Renal cortex interstitium (tissue), 11 donors: ENCODE measurements at regions not wholly inside any gene's neighbourhood (a gene's known extent, or its start where the extent isn't known, plus 50 kb on each side); places are given as distances from the start of the nearest gene placed in this dataset.
A peak's percentile ranks its signal among the peaks of the same experiment; 100 is the strongest.
"Not testable (repeated sequence)": the region's sequence is repeated elsewhere in the genome, so short reads cannot be mapped to it uniquely, and the experiment has no call there.

ENCODE experiments used
- DNase-seq, 11 donors: peaks; one replicate each; pipeline ENCODE4 v3.0.0-alpha.2; 2013; ENCODE audit warnings: low read depth in 9 of 11, low spot score in 4 of 11; ENCODE audit errors: extremely low read depth in 1 of 11

DNA sequence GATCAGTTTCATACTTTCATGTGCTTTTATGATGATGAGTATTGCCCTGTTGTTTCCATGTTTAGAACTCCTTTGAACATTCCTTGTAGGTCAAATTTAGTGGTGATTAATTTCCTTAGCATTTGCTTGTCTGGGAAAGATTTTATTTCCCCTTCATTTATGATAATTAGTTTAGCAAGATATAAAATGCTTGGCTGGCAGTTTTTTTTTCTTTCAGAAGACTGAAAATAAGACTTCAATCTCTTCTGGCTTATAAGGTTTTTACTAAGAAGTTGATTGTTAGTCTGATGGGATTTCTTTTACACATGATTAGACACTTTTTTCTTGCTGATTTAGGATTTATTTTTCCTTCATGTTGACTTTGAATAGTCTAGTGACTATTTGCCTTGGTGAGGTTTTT, 238.9 kb upstream of the ADCY2 start:
- no peak for DNase-seq

DNA sequence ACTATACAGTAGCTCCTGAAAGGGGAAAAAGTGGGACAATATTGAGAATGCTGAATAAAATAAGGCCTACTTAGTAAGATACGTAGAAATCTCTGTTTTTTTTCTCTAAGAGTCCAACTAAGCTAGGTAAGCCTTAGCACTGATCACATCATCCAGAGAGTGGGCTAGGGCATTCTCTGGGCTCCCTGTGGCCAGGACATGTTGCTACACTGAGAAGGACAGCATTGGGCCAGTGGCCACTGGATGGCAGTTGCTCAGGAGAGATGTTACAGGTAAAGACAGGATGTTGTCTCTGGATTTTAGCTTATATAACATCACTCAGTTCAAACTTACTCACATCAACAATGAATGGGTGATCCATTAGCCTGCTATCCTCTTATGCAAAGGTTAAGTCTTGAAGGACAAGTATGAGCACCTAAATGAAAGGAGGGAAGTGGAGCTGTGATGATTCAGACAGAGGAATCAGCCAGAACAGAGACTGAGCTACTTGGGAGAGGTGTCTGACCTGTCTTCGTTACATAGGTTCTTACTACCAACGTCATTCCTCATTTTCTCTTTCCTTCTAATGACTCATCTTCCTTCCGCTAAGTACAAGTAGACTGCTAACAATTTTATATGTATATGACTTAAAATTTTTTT, 226.6 kb upstream of the ADCY2 start:
- DNase-seq, result no peak

DNA sequence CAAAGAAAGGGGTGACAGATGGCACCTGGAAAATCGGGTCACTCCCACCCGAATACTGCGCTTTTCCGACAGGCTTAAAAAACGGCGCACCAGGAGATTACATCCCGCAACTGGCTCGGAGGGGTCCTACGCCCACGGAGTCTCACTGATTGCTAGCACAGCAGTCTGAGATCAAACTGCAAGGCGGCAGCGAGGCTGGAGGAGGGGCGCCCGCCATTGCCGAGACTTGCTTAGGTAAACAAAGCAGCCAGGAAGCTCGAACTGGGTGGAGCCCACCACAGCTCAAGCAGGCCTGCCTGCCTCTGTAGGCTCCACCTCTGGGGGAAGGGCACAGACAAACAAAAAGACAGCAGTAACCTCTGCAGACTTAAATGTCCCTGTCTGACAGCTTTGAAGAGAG, 225.2 kb upstream of the ADCY2 start:
- DNase-seq, result not testable (repeated sequence)

DNA sequence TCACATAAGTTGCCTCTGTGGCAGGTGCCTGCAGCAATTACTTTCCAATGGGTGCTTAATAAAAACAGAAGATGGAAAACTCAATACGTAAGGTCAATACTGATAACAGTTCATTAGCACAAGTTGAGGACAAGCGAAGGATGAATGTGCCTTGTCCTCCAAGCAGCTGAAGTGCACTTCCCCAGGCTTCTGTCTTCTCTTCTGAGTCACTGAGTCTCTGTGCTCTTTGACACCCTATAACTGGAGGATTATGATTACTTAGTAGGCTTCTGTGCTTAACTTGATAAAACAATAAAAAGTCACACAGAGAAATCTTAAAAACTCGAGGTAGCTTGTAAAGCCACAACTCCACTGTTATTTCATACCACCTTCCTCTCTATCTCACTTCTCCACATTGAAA, 216.6 kb upstream of the ADCY2 start:
- DNase-seq, result no peak

DNA sequence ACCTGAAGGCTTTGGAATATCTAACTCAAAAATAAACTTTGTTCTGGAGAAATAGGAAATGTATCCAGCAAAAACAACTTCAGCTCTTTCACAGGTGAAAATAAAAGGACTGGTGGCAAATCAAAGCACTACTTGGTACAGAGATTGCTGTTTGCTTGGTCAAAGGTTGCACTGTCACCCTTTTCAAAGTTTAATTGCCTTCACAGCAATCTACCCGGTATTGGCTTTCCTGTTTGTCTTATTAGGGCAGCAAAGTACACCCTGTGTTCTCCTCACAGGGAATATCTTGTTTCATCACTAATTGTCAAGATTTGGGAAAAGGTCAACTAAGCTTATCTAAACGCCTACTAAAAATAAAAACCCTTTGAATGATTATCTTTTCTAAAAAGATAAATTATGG, 214.1 kb upstream of the ADCY2 start:
- peak in 2 of 11 donors; percentile 12 to 13 for DNase-seq

DNA sequence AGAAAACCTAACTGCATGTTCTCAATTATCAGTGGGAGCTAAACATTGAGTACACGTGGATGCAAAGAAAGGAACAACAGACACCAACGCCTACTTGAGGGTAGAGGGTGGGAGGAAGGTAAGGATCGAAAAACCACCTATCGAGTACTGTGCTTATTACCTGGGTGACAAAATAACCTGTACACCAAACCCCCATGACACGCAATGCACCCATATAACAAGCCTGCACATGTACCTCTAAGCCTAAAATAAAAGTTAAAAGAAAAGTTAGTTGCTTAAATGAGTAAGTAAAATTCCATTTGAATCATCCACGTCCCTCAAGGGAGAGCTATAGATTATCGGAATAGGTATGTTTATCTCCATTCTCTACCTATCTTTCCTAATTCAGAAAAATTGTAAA, 210.2 kb upstream of the ADCY2 start:
- no peak for DNase-seq

DNA sequence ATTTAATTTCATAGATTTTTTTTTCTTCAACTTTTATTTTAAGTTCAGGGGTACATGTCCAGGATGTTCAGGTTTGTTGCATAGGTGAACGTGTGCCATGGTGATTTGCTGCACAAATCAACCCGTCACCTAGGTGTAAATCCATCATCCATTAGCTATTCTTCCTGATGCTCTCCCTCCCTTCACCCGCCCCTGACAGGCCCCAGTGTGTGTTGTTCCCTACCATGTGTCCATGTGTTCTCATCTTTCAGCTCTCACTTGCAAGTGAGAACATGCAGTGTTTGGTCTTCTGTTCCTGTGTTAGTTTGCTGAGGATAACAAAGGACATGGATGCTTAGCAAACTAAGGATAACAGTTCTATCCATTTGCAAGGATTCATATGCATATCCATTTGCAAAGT, 209.1 kb upstream of the ADCY2 start:
- no peak for DNase-seq

DNA sequence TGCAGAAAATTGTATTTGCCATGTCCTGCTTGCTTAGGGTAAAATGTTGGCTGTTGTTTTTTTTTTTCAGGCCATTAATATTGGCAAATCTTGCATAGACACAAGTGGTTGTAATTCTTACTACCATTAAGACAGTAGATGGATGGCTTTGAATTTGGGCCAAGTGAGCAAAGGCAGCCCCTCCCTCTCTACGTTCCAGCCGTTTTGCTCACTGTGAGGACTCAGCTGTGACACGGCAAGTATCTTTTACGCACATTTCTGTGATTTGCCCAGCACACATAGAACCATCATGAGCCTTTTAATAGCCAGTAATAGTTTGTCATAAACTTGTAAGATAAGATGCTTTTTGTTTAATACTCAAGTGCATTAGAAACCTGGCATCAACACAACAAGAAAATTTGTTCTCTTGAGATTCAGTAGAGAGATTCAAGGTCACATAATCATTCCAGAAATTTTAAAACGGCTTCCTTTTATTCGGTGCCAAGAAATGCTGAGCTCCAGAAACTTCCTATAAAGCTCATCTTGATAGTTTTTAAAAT, 205.2 kb upstream of the ADCY2 start:
- no peak for DNase-seq

DNA sequence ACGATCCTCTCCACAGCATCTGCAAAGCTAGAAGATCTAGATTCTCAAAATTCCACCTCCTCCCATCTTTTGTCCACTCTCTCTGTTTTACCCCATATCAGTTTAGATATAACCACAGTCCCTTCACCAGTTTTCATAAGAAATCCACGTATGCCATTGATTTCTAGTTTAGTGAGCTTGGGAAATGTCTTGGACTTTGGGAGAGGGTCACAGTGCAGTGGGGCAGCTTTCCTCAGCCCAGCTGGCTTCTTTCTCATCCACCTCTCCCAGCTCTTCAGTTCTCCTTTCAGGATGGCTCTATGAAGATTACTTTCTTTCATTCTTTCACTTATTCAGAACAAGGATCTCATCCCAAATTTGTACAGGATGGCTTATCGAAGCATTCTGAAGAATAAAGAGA, 203.9 kb upstream of the ADCY2 start:
- no peak for DNase-seq

DNA sequence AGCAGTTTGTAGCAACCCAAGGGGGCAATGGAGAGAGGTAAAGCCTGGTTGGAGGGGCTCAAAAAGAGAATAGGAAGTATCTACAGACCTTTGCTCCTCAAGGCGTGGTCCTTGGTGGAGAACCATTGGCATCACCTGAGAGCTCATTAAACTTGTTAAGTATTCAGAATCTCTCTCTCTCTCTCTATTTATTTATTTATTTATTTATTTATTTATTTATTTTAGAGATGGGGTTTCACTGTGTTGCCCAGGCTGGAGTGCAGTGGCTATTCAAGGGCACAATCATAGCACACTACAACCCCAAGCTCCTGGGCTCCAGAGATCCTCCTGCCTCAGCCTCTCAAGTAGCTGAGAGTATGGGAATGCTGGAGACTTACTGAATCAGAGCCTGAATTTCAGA, 193.1 kb upstream of the ADCY2 start:
- DNase-seq, result no peak

DNA sequence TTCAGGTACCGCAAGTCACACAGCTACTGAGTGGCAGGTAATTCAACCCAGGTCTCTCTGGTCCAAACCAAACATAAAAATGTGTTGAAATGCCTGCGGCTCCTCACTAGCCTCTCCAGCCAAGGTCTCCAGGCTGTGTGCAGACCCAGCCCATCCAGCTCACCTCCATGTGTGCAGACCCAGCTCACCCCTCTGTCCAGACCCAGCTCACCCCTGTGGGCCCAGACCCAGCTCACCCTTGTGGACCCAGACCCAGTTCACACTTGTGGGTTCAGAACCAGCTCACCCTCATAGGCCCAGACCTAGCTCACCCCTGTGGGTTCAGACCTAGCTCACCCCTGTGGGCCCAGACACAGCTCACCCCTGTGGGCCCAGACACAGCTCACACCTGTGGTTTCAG, 188.0 kb upstream of the ADCY2 start:
- DNase-seq, result no peak

DNA sequence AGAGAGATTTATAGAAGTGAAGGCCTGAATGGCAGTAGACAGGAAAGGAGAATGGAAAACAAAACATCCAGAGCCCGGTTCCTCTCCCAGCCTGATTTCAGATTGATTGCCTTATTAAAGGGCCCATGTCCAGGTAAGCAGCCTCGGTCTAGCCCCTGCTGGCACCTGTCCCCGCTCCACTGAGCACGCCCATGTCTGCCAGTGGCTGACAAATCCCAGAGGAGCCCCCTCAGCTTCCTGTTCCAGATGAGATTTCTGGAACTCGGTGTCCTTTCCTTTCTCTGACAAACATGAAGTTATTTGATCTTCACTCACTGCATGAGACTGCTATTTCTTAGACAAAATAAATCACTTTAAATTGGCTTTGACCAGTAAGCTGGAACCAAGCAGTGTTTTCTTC, 187.0 kb upstream of the ADCY2 start:
- DNase-seq, result peak in 10 of 11 donors; percentile 24 to 77 (median 53)

DNA sequence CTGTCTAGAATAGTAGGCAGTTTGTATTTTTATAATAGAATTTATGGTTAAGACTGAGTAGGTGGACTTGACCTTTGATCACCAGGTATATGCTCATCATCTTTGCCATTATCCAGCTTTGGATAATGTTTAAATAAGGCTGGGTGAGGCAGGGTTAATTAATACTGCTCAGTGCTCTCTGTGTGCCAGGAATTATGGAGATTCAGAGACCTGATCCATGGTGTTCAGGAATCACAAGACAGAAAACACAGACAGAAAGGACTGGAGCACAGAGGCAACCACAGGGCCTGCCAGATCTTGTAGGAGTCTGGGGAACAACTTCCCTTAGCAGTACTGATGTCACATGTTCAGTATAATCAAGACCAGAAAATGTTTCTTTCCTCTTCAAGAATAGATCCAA, 186.3 kb upstream of the ADCY2 start:
- no peak for DNase-seq

DNA sequence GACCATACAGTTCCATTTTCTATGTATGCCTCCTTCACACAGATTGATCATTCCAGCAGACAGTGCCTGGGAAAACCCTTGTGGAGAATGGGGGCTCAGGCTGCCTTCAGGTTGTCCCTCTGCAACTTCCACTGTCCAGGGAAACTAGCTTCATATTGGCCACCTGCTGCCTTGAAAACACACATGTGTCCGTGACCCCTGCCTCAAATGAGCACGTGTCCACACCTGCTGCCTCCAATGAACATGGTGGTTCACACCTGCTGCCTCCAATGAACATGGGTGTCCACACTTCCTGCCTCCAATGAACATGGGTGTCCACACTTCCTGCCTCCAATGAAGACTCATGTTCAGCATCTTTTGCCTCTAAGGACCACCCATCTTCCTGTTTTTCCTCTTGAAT, 185.4 kb upstream of the ADCY2 start:
- no peak for DNase-seq

DNA sequence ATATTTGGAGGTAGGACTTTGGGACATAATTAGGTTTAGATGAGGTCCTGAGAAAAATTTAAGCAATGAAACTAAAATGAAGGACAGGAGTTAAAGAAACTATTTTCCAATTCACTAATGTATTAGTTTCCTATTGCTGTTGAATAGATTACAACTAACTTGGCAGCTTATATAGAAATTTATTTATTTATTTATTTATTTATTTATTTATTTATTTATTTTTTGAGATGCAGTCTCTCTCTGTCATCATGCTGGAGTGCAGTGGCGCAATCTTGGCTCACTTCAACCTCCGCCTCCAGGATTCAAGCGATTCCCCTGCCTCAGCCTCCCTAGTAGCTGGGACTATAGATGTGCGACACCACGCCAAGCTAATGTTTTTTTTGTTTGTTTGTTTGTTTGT, 182.4 kb upstream of the ADCY2 start:
- no peak for DNase-seq

DNA sequence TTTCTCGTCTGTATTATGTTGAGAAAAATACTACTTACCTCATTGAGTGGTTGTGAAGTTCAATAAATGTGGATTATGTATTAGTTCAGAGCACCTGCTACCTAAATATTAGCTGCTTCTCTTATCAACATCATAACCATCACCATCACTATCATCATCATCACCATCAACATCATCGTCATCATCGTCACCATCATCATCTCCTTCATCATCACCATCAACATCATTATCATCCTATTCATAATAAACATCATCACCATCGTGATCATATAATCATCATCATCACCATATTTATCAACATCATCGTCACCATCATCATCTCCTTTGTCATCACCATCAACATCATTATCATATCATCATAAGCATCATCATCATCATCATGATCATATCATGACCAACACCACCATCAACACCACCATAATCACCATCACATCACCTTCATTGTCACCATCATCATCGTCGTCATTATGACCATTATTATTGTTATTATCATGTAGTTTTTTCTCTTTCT, 181.0 kb upstream of the ADCY2 start:
- no peak for DNase-seq

DNA sequence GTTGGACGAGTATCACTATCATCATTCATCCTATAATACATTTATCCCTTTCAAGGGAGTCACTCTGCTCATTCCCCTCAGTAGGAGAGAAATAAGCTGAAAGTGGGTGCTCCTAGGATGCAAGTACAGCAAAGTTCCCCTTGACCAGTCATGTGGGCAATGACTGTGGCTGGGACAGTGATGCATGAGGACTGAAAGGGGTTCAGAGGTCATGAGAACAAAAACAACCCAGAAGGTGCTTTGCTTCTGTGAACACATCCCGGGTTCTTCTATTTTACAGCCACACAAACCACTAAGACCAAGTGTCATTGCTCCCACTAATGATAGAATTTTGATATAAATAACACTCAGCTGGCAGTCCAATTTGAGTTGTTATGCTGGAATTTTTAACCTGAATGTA, 177.8 kb upstream of the ADCY2 start:
- peak in 3 of 11 donors; percentile 40 to 51 (median 45) for DNase-seq

DNA sequence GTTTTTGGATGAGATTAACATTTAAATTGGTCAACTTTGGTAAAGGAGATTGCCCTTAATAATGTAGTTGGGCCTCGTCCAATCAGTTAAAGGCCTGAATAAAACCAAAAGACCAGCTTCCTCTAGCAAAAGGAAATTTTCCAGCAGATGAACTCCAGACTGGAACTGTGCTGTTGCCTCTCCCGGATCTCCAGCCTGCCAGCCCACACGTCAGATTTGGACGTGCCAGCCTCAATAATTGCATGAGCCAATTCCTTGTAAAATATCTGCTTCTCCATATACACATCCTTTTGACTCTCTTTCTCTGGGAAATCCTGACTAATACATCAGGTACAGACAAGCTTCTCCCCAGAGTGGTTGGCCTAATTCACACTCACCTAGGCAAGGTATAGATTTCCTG, 175.8 kb upstream of the ADCY2 start:
- no peak for DNase-seq

DNA sequence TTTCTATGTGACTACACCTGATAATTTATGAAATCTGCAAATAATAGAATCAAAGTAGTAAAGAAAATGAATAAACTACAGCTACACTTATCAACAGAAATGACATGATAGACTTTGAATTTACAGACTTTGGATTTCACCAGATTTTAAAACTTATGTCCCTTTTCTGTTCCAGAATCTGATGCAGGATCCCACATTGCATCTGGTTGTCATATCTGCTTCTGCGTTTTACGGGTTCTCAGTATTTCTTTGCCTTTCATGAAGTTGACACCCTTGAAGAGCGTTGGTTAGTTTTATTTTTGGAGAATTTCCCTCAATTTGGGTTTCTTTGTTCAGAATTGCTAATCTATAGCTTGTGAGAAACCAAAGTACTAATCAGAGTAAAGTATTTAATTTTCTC, 174.9 kb upstream of the ADCY2 start:
- DNase-seq, result no peak

DNA sequence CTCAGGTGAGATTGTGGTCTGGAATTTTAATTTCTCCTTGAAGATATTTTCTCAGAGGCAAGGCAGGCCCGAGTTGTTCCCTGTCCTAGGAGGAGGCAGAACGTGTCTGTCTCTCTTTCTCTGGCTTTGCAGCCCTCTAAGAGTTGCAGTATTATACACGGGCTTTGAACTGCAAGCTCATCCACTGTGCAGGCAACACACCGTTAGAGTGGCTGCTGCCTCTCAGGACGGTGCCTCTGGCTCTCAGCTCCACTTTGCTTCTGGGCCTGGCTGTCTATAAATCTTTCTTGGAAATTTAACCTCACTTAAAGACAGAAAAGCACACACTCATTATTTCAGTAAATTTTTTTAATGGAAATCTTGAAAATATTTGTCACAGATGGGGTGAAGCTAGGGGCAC, 170.1 kb upstream of the ADCY2 start:
- DNase-seq, result no peak

DNA sequence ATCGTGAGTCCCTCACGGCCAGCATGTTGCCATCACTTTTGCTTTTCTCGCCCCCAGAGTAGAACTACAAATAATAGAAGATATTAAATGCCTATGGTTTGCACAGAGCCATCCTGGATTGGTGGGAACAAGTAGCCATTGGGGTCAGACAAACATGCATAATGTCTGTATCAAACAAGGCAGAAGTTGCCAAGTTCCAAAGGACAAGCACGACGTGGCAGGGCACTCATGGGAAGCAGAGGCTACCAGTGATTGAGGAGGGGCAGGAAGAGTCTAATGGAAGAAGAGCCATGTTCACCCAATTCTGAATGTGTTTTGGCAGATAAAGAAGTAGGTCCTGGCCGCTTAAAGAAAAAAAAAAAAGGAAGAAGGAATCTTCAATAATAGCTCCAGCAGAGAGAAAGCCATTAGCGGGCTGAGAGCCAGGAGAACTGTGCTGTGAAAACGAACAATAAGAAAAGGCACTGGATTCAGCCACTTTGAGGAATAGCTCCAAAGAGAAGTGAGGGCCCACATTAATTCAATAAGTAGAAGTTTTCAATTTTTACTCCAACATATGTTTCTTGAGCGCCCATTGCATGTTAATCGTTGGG, 153.7 kb upstream of the ADCY2 start:
- DNase-seq, result no peak
